NOMO-1 treated with dmso at 0.1 percent for 144 hours (cell line): ENCODE measurements at regions not wholly inside any gene's neighbourhood (a gene's known extent, or its start where the extent isn't known, plus 50 kb on each side); places are given as distances from the start of the nearest gene placed in this dataset.

Experiments used
- DNase-seq: peaks from one replicate; lab custom pipeline; 2025; ENCODE audit not compliant: unreplicated experiment; lab: John Stamatoyannopoulos, UW

GRCh38 chr3:46091741-46092701, 64.7 kb upstream of the XCR1 start:
- no peak for DNase-seq

- peak; percentile 38 for DNase-seq
Measured at GRCh38 chr3:46091046-46091445, 63.8 kb upstream of the XCR1 start.

GRCh38 chr3:46090161-46090591, 62.9 kb upstream of the XCR1 start:
- peak; percentile 29 for DNase-seq

- DNase-seq: peak; percentile 91
Measured at GRCh38 chr3:46089237-46090011, 62.1 kb upstream of the XCR1 start.

- peak; percentile 60 for DNase-seq
Measured at GRCh38 chr3:46087871-46088270, 60.6 kb upstream of the XCR1 start.

GRCh38 chr3:46086986-46087385, 59.7 kb upstream of the XCR1 start:
- DNase-seq: no peak

- DNase-seq: no peak
Measured at GRCh38 chr3:46086083-46086437, 58.8 kb upstream of the XCR1 start.

- no peak for DNase-seq
Measured at GRCh38 chr3:46085421-46086082, 58.3 kb upstream of the XCR1 start.

- no peak for DNase-seq
Measured at GRCh38 chr3:46083956-46084355, 56.7 kb upstream of the XCR1 start.

- no peak for DNase-seq
Measured at GRCh38 chr3:46082849-46083248, 55.6 kb upstream of the XCR1 start.

GRCh38 chr3:46082021-46082420, 54.7 kb upstream of the XCR1 start:
- DNase-seq: no peak

GRCh38 chr3:46080969-46081345, 53.7 kb upstream of the XCR1 start:
- no peak for DNase-seq

GRCh38 chr3:46080124-46080968, 53.1 kb upstream of the XCR1 start:
- no peak for DNase-seq

- DNase-seq: peak; percentile 63
Measured at GRCh38 chr3:46078712-46079400, 51.6 kb upstream of the XCR1 start.
